Neutrophil (primary cell): ENCODE measurements at regions not wholly inside any gene's neighbourhood (a gene's known extent, or its start where the extent isn't known, plus 50 kb on each side); places are given as distances from the start of the nearest gene placed in this dataset.

Source experiments
- H3K27ac ChIP-seq: fragments of 200-600 bp; sonication (generic); 2 replicates; pipeline ENCODE4 v1.5.1; 2016; ENCODE audit warnings: mild to moderate bottlenecking, moderate library complexity
- H3K27me3 ChIP-seq: fragments of 200-600 bp; sonication (generic); 2 replicates; pipeline ENCODE4 v1.6.0; 2016; ENCODE audit warnings: mild to moderate bottlenecking
- H3K36me3 ChIP-seq: fragments of 200-600 bp; sonication (generic); 2 replicates; pipeline ENCODE4 v1.5.1; 2017
- H3K4me1 ChIP-seq, 2 experiments: fragments of 200-600 bp in 1 of 2; sonication (generic) in 1 of 2; 1 replicate in 1 of 2; 2 replicates in 1 of 2; pipeline versions ENCODE4 v1.5.1 to v1.6.1; 2013 to 2016; ENCODE audit warnings: low read depth in 1 of 2, low read length in 1 of 2, mild to moderate bottlenecking in 1 of 2, moderate library complexity in 1 of 2; ENCODE audit not compliant: control insufficient read depth in 1 of 2, insufficient read depth in 1 of 2
- H3K4me3 ChIP-seq, 2 experiments: fragments of 200-600 bp in 1 of 2; sonication (generic) in 1 of 2; 1 replicate in 1 of 2; 2 replicates in 1 of 2; pipeline ENCODE4 v1.5.1; 2013 to 2016; ENCODE audit warnings: low read depth in 1 of 2, low read length in 1 of 2, mild to moderate bottlenecking in 1 of 2, moderate library complexity in 1 of 2
- H3K9me3 ChIP-seq: fragments of 200-600 bp; sonication (generic); 2 replicates; pipeline ENCODE4 v1.5.1; 2016
- TF ChIP-seq, protein P1 (sequence below): fragments of 200-600 bp; sonication (generic); IDR thresholded peaks from 2 replicates; pipeline ENCODE4 v1.5.1; 2016; ENCODE audit warnings: antibody characterized with exemption

DNA sequence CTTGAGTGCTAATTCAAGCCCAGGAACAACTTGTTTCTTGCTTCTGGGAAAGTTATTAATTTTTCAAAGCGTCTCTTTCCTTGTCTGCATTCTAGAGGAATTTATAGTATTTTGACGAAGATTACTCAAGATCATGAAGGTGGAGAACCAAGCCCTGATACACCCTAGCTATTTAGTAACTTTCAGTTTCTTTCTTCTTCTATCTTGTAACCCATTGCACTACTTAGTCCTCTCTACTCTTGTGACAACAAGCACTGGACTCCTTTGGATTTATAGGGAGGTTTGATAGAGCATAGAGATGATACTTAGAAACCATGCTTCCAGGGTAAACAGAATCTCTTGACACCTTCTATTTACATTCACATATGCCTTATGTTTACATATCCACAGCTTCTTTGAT, 203.3 kb upstream of the GRM7 start:
- no peak overlapping the region for H3K4me3 ChIP-seq
- H3K36me3 ChIP-seq = no peaks in the 10 kb centered on the region
- no peaks in the 10 kb centered on the region for H3K9me3 ChIP-seq
- H3K4me1 ChIP-seq = no peaks in the 10 kb centered on the region
- TF ChIP-seq, protein P1, sequence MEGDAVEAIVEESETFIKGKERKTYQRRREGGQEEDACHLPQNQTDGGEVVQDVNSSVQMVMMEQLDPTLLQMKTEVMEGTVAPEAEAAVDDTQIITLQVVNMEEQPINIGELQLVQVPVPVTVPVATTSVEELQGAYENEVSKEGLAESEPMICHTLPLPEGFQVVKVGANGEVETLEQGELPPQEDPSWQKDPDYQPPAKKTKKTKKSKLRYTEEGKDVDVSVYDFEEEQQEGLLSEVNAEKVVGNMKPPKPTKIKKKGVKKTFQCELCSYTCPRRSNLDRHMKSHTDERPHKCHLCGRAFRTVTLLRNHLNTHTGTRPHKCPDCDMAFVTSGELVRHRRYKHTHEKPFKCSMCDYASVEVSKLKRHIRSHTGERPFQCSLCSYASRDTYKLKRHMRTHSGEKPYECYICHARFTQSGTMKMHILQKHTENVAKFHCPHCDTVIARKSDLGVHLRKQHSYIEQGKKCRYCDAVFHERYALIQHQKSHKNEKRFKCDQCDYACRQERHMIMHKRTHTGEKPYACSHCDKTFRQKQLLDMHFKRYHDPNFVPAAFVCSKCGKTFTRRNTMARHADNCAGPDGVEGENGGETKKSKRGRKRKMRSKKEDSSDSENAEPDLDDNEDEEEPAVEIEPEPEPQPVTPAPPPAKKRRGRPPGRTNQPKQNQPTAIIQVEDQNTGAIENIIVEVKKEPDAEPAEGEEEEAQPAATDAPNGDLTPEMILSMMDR = no peak
- no peaks in the 10 kb centered on the region for H3K27me3 ChIP-seq
- H3K27ac ChIP-seq = no peak overlapping the region

DNA sequence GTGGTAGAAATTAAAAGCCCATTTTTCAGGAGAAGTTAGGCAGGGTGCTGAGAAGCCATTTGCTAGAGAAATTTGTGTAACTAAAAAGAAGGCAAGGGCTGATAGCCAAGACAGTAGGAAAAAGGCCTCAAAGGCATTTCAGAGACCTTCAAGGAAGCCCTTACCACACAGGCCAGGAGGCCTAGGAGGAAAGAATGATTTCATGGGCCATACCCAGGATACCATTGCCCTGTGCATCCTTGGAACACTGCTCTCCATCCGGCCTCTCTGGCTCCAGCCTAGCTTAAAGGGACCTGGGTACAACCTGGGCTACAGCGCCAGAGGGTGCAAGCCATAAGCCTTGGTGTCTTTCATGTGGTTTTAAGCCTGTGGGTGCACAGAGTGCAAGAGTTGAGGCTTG, 193.6 kb upstream of the GRM7 start:
- no peak overlapping the region for H3K27ac ChIP-seq
- no peak overlapping the region for H3K4me3 ChIP-seq
- no peaks in the 10 kb centered on the region for H3K27me3 ChIP-seq
- no peaks in the 10 kb centered on the region for H3K36me3 ChIP-seq
- H3K9me3 ChIP-seq = peaks cover 4% of the 10 kb centered on the region
- TF ChIP-seq, protein P1 = no peak
- H3K4me1 ChIP-seq = no peaks in the 10 kb centered on the region

DNA sequence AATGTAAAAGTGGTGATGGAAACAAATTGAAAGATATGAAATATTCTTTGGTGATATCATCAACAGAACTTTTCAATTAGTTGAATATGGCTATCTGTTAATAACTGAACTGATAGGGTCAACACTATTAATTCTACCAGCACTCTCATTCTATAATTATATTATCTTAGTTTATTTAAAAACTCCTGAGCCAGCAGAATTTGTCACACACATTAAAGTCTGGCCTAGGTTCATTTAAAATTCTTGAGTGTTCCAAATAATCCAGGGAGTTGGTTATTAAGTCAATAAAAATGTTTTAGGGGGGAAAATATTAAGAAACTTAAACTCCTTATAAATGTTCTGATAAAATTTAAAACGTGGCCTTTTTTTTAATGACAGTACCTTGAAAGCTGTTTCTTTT, 189.6 kb upstream of the GRM7 start:
- no peaks in the 10 kb centered on the region for H3K4me1 ChIP-seq
- H3K36me3 ChIP-seq = no peaks in the 10 kb centered on the region
- no peaks in the 10 kb centered on the region for H3K27me3 ChIP-seq
- peaks cover 4% of the 10 kb centered on the region for H3K9me3 ChIP-seq
- H3K4me3 ChIP-seq = no peak overlapping the region
- no peak overlapping the region for H3K27ac ChIP-seq
- TF ChIP-seq, protein P1 = no peak

DNA sequence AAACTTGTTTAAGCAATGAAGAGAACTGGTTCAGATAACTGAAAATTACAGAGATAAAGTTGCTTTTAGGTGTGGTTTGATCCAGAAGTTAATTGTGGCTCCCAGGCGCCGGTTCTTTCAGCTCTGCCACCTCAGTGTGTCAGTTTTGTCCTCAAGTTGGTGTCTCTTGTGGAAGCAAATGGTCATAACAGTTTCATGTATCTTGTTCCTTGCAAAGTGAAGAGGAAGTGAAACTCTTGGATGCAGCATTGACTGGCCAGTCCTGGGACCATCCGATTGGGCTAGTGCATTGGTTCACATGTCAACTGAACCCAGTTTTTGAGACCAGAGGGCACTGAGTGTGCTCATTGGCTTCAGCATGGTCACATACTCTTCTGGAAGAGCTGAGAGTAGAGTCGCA, 181.4 kb upstream of the GRM7 start:
- no peaks in the 10 kb centered on the region for H3K36me3 ChIP-seq
- no peak overlapping the region for H3K4me3 ChIP-seq
- H3K4me1 ChIP-seq = no peaks in the 10 kb centered on the region
- H3K27me3 ChIP-seq = no peaks in the 10 kb centered on the region
- TF ChIP-seq, protein P1 = no peak
- no peaks in the 10 kb centered on the region for H3K9me3 ChIP-seq
- H3K27ac ChIP-seq = no peak overlapping the region

DNA sequence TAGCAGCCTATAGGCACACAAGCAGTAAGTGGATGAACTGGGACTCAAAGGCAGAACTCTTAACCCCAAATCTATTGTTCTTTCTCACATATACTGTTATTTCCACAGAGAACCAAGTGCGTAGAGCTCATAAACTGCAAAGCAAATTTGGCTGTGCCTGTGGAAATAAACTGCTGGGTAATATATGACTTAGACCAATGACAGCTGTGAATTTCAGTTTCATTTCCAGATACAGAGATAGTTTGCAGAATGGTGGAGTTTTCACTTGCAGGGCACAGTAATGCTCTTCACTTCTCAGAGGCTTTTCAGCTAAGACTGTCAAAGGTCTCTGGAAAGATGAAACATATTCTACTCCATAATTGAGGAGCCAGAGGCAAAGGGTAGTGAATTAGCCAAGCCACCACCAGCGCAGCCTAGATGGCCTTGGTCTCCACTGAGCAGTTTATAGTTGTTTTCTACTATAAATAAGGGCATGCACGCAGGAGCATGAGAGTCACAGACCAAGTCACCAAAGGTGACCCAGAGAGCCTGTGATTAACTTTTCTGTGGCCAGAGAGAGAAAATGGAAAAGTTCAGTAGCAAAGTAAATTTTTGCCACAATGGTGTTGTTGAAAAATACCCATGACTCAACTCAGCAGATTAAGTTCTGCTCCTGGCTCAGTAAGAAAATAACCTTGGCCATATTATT, 180.7 kb upstream of the GRM7 start:
- Histone ChIP-seq H3K4me1 (no peaks in the 10 kb centered on the region), H3K9me3 (no peaks in the 10 kb centered on the region), H3K27ac (no peak overlapping the region), H3K27me3 (no peaks in the 10 kb centered on the region), H3K4me3 (no peak overlapping the region), H3K36me3 (no peaks in the 10 kb centered on the region)
- TF ChIP-seq, protein P1 = no peak
